ENCODE measurements at regions not wholly inside any gene's neighbourhood (a gene's known extent, or its start where the extent isn't known, plus 50 kb on each side); places are given as distances from the start of the nearest gene placed in this dataset.

DNA sequence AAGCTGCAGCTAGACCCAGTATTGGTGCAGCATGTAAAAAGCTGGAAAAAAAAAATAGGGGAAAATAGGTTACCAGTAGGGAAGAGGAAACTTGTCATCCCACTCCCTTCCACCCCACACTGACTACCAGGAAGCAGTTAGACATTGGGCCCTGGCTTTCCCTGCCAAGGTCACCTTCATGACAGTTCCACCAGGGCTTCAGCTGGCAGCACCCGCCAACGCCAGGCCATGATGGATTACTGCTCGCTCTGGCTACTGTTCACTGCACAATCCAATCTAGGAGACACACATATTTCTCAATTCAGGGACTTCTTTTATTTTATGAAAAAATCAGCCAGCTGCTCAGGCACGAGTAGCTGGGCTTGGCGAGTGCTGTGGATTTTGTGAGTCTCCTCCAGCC lies 127.7 kb downstream of the DMRTA2 start:
- DNase-seq (ENCODE audit: low spot score) = no peak

DNA sequence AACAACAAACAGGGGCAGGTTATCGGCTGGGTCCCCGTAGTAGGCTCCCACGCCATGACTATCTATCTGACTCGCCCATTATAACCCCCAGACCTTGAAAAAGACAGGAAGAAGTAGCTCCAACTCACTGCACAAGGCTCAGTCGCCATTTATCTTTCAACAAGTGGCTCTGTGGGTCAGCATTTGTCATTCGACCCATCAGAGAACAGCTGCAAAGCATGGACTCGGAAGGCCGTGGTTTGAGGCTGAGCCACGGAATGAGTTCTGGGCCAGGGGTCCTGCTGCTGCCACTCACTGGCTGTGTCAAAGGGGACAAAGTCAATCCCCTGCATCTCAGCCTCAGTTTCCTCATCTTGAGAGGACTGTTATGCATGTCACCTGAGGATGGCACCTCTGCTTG lies 131.0 kb downstream of the DMRTA2 start:
- no peak for DNase-seq (ENCODE audit: low spot score)

DNA sequence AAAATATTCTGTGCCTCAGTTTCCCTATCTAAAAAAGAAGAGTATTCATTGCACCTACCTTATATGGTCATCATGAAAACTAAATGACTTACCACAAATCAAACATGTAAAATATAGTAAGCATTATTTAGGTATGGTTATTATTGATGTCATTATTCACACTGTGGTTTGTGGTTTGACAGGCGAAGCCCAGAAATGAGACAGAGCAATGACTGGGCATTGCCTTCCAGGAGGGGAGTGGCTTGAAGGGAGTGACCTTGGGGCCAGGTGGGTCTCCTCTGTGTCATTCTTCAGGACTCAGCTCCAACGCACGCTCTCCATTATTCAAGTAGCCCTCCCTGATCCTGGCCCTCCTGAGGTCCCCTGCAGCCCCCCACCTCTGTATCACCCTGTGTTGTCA lies 133.7 kb downstream of the DMRTA2 start:
- DNase-seq (ENCODE audit: low spot score) = no peak

DNA sequence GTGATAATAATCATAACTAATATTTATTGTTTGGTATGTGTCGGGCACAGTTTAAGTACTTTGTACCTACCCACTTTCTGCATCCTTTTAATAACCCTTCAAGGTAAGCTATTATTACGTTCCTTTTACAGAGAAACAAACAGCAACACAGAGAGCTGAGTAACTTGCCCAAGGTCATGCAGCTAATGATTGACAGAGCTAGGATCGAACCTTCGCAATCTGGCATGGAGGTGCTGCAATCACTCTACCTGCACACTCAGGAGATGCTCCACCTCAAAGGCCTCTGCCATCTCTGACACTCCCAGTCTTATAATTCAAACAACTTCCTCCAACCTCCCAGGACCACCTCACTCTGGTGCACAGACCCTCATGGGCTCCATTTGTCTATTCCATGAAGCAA lies 137.2 kb downstream of the DMRTA2 start:
- DNase-seq (ENCODE audit: low spot score) = no peak

DNA sequence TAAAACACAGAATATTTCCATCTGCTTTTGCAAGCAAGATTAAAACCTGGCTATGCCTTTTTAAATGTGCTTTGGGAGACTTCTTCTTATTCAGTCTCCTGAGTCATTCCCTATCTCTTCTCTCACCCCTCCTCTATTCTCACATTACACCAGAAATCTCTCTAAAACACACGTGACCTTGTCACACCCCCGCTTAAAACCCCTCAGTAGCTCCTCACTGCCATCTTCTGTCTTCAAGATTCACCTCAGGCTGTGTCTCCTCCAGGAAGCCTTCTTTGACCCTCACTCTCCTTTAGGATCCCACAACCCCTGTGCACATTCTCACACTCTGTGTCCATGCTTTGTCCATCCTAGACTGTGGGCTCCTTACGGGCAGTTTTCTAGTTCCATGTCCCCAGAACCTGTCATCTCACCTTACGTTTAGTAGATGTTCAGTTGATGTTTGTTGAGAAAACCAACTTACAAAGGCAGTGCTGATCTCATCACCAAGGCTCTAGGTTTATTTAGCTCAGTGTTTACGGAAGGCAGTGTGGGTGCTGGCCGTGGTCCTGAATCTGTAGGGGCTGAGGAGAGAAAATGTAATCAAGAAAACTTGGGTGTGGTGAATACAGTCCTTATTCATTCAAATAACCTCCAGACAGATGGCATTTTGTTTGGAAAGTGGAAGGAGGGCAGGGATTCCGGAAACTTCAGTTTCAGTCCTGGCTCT lies 143.5 kb downstream of the DMRTA2 start:
- DNase-seq (ENCODE audit: low spot score) = peak; percentile 14

DNA sequence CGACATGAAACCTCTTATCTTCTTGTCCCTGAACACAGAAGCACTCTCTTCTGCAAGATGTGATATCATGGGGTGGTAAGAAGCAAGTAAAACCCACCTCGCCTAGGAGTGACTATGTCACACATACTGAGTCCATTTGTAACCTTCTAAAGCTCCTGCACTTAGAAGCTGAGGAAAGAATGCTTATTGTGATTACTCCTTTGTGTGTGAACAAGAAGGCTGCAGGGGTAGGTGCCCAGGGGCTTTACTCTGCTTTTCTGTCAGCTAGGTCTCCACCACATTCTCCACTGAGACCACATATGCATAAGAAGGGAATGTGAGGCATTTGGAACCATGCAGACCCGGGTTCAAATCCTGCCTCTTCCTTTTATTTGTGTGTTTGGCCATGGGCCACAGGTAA lies 144.3 kb downstream of the DMRTA2 start:
- no peak for DNase-seq (ENCODE audit: low spot score)

DNA sequence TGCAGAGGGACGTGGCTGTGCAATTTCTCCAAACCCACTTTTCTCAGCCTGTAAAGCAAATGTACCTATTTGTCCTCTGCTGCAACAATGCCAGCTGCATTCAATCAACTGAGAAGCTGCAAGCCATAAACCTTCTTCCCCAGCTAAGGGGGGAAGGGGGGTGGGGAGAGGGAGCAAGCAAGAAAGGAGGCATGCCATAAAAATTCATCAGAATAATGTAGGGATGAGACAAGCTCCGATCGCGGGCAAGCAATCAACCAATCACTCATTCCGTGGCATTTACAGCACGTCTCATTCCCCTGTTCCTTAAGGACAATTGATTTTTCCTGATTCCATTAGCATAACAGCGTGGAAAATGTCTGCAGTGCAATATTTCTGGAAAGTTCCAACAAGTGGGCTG lies 144.8 kb downstream of the DMRTA2 start:
- no peak for DNase-seq (ENCODE audit: low spot score)

DNA sequence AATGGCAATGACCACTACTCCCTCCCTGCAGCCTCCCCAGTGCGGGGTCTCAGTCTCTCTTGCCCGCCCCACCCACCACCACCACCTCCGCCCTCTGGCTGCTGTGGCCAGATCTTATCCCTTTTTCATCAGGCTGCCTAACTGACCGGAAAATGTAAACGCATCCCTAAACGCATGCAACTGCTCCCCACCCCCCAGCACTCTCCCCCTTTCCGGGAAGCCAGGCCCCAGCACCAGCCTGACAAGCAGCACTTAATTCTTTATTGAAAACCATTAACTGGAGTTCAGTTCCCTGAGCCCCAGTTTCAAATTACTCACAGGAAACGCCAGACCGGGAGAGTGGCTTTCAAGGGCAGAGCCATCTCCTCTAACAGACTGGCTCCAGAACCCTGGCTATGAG lies 147.7 kb downstream of the DMRTA2 start:
- DNase-seq (ENCODE audit: low spot score) = no peak

DNA sequence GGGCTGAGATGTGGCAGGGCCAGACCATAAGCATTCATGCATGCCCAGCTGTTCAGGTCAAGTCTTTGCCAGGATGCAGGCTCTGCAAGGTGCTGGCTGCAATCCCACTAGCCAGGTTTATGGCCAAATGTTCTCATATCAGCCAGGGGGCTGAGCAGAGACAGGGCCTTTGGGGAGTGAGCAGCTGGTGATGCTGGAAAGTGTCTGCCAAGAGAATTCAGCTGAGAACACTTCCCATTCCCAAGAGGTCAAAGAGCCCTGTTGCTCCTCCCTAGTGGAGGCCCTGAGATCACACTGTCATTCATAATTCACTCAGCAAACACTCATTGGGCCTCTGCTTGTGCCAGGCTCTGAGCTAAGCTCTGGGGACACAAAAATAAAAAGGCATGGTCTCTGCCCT lies 150.3 kb downstream of the DMRTA2 start:
- no peak for DNase-seq (ENCODE audit: low spot score)

DNA sequence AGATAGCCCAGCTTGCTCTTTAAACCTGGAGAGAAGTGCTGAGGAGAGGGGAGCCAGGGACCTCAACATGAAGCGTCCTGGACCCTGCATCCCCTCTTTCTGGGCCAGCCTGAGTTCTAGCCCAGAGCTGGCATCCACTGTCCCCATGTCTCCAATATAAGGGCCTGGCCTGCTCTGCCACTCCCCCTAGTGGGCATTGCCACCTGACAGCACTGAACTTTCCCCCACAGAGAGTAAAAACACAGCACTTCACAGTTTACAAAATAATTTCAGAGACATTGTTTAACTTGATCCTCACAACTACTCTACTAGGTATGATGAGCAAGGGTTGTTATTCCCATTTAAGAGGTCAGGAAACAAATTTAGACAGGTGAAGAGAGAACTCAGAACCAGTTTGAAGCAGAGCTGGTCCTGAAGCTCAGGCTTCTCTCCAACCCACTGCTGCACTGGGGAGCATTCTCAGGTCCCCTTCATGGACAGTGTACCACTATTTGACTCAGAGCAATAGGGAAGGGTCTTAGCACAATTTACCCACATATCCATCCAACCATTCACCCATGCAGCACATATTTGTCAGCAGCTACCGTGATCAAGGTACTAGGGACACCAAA lies 151.2 kb downstream of the DMRTA2 start:
- peak; percentile 39 for DNase-seq (ENCODE audit: low spot score)

DNA sequence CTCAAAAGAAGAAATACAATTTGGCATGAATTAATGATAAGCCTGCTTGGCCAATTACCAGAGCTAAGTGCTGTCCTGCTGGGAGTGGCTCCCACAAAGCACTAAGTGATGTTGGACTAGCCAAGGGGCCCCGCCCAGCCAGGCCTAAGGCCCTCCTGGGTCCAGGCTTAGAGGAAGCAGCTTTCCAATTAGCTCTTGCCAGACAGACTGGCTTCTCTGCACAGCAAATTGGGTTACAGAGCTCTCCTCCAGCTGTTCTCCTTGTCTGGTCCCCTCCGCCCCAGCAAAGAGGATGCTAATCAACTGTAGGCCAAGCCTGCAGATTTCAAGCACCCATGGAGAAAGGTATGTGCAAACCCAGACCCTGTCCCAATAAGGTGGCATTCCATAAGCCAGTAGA lies 151.9 kb downstream of the DMRTA2 start:
- no peak for DNase-seq (ENCODE audit: low spot score)

DNA sequence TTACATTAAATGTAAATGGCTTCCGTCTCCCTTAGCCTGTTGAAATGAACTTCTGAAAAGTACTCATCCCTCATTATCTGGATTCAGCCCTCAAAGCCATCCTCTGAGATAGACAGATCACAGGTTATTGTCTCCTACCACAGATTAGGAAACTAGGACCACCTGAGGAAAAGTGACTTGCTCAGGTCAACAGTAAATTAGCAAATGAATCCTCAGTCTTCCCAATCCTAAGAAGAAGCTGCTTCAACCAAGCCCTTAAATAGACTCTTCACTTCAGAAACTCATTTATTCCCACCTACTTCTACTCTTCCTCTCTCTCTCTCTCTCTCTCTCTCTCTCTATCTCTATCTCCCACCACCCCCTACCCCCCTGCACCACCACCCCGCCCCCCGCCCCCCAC lies 152.3 kb downstream of the DMRTA2 start:
- DNase-seq (ENCODE audit: low spot score) = no peak

DNA sequence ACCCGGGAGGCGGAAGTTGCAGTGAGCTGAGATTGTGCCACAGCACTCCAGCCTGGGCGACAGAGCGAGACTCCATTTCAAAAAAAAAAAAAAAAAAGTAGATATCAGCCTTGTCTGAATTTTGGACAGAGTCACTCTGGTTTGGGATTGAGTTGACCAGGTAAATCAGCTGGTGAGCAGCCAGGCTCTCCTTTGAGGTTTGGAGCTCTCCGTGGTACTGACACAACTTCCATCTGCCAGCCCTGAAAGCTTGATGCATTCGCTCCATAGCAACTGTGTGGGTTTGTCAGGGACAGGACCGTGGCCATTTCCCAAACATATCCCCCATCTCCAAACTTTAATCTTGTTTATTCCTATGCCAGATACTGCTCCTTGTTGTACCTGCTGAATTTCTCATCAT lies 155.2 kb downstream of the DMRTA2 start:
- DNase-seq (ENCODE audit: low spot score) = peak; percentile 48

DNA sequence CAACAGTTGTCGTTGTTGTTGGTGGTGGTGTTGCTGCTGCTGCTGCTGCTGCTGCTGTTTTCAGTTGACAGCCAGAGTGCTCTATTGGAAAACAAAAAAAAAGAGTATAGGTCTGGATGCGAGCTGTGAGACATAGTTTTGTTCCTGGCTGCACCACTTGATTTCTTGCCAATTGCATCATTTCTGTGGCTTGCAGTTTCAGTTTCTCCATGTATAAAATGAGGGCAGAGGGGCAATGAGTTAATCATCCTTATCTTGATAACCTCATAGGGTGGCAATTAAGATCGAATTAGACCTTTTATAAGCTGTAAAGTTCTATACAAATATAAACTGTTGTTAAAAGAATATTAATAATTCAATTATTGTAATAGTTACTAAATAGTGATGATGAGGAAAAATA lies 156.7 kb downstream of the DMRTA2 start:
- no peak for DNase-seq (ENCODE audit: low spot score)

DNA sequence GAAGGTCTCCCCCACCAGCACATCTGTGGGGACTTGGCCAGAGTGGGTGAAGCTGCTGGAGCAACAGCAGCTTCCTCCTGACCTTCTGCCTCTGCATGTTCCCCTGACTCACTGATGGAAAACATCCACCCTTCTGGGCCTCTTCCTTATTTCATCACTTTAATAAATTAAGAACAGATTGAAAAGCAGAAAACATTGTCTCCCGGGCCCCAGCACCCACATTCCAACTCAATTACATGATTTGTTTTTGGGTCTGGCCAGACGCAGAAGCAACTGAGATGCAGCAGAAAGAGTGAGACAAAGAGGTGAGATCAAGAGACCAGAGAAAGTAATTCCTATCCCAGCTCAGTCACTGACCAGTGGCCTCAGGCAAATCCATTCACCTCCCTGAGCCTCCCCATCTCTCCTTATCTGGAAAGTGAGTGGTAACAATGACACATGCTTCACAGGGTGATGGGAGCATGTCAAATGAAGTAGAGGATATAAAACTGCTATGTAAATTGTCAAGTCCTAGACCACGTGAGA lies 157.1 kb downstream of the ELAVL4 start:
- DNase-seq (ENCODE audit: low spot score) = no peak

DNA sequence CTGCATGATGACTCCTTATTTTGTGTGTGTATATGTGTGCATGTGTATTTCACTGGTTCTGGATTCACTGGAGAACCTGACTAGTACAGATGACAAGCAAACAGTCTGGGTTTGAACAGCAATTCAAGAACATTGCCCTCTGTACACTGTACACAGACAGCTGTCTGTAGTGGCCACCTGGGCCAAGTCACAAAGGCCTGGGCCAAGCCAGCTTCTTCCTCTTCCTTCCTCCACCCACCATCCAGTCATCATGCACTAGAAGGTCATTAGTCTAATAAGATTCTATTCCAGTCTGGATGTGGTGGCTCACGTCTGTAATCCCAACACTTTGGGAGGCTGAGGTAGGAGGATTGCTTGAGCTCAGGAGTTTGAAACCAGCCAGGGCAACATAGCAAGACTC lies 155.9 kb downstream of the ELAVL4 start:
- DNase-seq (ENCODE audit: low spot score) = no peak

DNA sequence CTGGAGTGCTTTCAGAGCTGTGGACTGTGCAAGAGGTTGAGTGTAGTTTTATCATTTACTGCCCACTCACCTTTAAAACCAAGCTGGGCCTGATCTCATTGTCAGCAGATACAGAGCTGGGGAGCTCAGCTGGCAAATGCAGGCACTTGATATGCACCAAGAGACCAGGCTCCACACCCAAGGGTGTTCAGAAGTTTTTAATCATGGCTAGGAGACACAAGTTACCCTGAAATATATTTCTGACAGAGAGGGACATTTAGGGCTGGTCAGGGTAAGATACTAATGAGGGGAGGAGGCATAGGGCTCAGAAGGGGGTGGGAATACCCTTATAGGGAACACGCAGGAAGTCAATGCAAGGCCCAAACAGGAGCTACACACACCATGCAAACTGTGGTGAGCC lies 153.7 kb downstream of the ELAVL4 start:
- DNase-seq (ENCODE audit: low spot score) = no peak

DNA sequence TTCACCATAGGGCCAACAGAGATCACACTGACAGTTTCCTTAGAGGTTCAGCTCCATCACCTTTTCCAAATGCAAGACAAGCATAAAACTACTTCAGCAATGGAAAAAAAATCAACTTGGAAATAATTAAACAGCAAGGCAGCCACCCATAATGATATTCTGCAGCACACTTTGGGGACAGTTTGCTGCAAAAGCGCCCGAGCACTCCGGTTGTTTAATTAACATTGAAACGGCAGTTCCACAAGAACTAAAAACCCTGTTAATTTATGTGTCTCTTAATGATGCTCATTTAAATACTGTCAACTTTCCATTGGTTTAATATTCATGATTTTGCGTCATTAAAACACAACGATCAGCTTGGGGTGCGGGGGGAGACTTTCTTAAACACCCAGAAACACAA lies 153.2 kb downstream of the ELAVL4 start:
- DNase-seq (ENCODE audit: low spot score) = no peak

DNA sequence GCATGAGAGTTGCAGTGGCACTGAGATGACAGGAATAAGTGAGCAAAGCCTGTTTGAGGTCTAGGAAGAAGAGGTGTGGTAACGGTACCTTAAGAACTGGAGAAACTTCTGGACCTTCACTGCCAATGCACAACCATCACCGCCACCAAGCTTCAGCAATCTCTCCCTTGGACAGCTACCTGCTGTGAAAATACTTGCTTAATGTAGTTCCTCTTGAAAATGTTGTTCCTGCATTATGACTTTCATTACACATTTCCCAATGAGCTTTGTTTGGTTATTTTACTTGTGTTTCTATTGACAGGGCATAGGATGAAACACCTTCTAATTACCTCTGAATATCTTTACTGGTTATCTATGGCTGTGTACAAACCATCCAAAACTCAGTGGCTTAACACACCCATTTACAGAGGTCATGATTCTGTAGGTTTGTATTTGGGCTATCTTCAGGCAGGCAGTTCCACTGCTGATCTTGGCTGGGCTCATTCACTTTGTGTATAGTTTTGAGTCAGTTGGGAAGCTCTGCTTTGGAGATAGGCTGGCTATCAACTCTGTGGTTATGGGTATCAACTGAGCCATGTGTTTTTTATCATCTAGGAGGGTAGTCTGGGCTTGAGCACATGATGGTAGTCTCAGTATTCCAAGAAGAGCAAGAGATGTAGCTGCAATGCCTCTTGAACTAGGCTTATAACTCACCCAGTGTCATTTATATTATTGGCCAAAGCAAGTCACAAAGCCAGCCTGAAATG lies 149.4 kb downstream of the ELAVL4 start:
- no peak for DNase-seq (ENCODE audit: low spot score)

DNA sequence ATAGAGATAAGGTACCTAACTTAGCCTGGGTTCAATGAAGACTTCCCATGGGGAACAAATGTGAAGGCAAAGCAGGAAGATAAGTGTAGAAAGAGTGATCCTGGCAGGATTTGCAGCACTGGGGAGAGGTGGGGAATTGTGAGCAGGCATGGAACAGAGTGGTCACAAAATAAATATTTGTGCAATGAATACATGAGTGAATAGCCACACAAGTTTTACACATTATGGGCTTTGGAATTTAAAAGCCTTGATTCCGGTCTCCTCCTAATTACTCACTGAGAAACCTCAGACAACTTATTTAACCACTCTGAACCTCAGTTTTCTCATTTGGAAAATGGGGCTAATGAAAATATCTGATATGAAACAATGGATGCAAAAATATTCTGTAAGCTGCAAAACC lies 148.3 kb downstream of the ELAVL4 start:
- DNase-seq (ENCODE audit: low spot score) = no peak

Measured in HT-29 (cell line).